DOHH2 (cell line): ENCODE measurements at regions not wholly inside any gene's neighbourhood (a gene's known extent, or its start where the extent isn't known, plus 50 kb on each side); places are given as distances from the start of the nearest gene placed in this dataset.

Source experiments
- H3F3A ChIP-seq: fragments of 200-600 bp; sonication (generic), shearing (Covaris generic); 2 replicates; pipeline ENCODE4 v1.6.0; 2016; ENCODE audit warnings: antibody characterized with exemption, mild to moderate bottlenecking; ENCODE audit not compliant: control insufficient read depth, insufficient read depth
- H3K27ac ChIP-seq: fragments of 200-600 bp; sonication (generic); 2 replicates; pipeline ENCODE4 v1.5.1; 2014; ENCODE audit warnings: low read depth, mild to moderate bottlenecking, low read length, moderate library complexity
- H3K27me3 ChIP-seq: fragments of 200-600 bp; sonication (generic); 2 replicates; pipeline ENCODE4 v1.6.1; 2014; ENCODE audit warnings: mild to moderate bottlenecking, low read length, mixed read lengths; ENCODE audit not compliant: control insufficient read depth
- H3K36me3 ChIP-seq: fragments of 200-600 bp; sonication (generic); 2 replicates; pipeline ENCODE4 v1.6.1; 2014; ENCODE audit warnings: mild to moderate bottlenecking, low read length, moderate library complexity, mixed read lengths; ENCODE audit not compliant: control insufficient read depth
- H3K4me1 ChIP-seq: fragments of 200-600 bp; sonication (generic); 2 replicates; pipeline ENCODE4 v1.6.1; 2014; ENCODE audit warnings: mild to moderate bottlenecking, low read length, mixed read lengths; ENCODE audit not compliant: control insufficient read depth
- H3K4me2 ChIP-seq: fragments of 200-600 bp; sonication (generic); 2 replicates; pipeline ENCODE4 v1.6.0; 2014; ENCODE audit warnings: mild to moderate bottlenecking, low read length, moderate library complexity
- H3K4me3 ChIP-seq: fragments of 200-600 bp; sonication (generic); 2 replicates; pipeline ENCODE4 v1.5.1; 2014; ENCODE audit warnings: mild to moderate bottlenecking, low read length, mixed read lengths
- H3K79me2 ChIP-seq: fragments of 200-600 bp; sonication (generic); 2 replicates; pipeline ENCODE4 v1.6.1; 2014; ENCODE audit warnings: mild to moderate bottlenecking, low read length, mixed read lengths; ENCODE audit not compliant: control insufficient read depth
- H3K9me2 ChIP-seq: fragments of 200-600 bp; sonication (generic); replicated peaks from 2 replicates; pipeline ENCODE4 v1.6.1; 2014; ENCODE audit warnings: mild to moderate bottlenecking, low read length, mixed read lengths; ENCODE audit not compliant: control insufficient read depth
- H3K9me3 ChIP-seq: fragments of 200-600 bp; sonication (generic); 2 replicates; pipeline ENCODE4 v1.6.1; 2014; ENCODE audit warnings: antibody characterized with exemption, low read length, mixed read lengths; ENCODE audit not compliant: control insufficient read depth, insufficient read depth
- H4K20me1 ChIP-seq: fragments of 200-600 bp; sonication (generic); 2 replicates; pipeline ENCODE4 v1.6.0; 2014; ENCODE audit warnings: low read depth, mild to moderate bottlenecking, antibody characterized with exemption, low read length, moderate library complexity; ENCODE audit not compliant: control insufficient read depth, insufficient read depth
- CTCF ChIP-seq: fragments of 200-600 bp; sonication (generic); IDR thresholded peaks from one replicate; pipeline ENCODE4 v1.5.1; 2014; ENCODE audit warnings: antibody characterized with exemption, mild to moderate bottlenecking, low read depth, low read length; ENCODE audit not compliant: poor library complexity, severe bottlenecking
- EZH2phosphoT487 ChIP-seq: fragments of 200-600 bp; sonication (generic); IDR thresholded peaks from 2 replicates; pipeline ENCODE4 v1.6.1; 2017; ENCODE audit warnings: borderline replicate concordance, mild to moderate bottlenecking, antibody characterized with exemption, low read length, moderate library complexity, mixed read lengths

- H3K4me2 ChIP-seq, result no peak overlapping the region
- no peak overlapping the region for H3K4me3 ChIP-seq
- H3K36me3 ChIP-seq, result no peaks in the 10 kb centered on the region
- H3F3A ChIP-seq, result no peaks in the 10 kb centered on the region
- no peaks in the 10 kb centered on the region for H4K20me1 ChIP-seq
- H3K4me1 ChIP-seq, result no peaks in the 10 kb centered on the region
- H3K79me2 ChIP-seq, result no peaks in the 10 kb centered on the region
- no peak overlapping the region for H3K27ac ChIP-seq
- no peaks in the 10 kb centered on the region for H3K9me2 ChIP-seq
- TF ChIP-seq CTCF, result no peak
- TF ChIP-seq EZH2phosphoT487, result no peak
- no peaks in the 10 kb centered on the region for H3K9me3 ChIP-seq
- no peaks in the 10 kb centered on the region for H3K27me3 ChIP-seq
These were observed 68.5 kb upstream of the SLC25A26 start for GRCh38 chr3:66152336-66152735.

- Histone ChIP-seq H3K4me2 (no peak overlapping the region), H3K4me1 (no peaks in the 10 kb centered on the region), H3K9me2 (no peaks in the 10 kb centered on the region), H3K27ac (no peak overlapping the region), H4K20me1 (no peaks in the 10 kb centered on the region), H3F3A (no peaks in the 10 kb centered on the region), H3K4me3 (no peak overlapping the region), H3K36me3 (no peaks in the 10 kb centered on the region), H3K79me2 (no peaks in the 10 kb centered on the region), H3K9me3 (no peaks in the 10 kb centered on the region), H3K27me3 (no peaks in the 10 kb centered on the region)
- no peak for TF ChIP-seq CTCF
- no peak for TF ChIP-seq EZH2phosphoT487
These were observed 69.8 kb upstream of the SLC25A26 start for GRCh38 chr3:66150977-66151376.

GRCh38 chr3:66149269-66149668, 71.5 kb upstream of the SLC25A26 start:
- Histone ChIP-seq H3K27ac (no peak overlapping the region), H4K20me1 (no peaks in the 10 kb centered on the region), H3K9me2 (no peaks in the 10 kb centered on the region), H3K4me1 (no peaks in the 10 kb centered on the region), H3F3A (no peaks in the 10 kb centered on the region), H3K79me2 (no peaks in the 10 kb centered on the region), H3K27me3 (no peaks in the 10 kb centered on the region), H3K4me3 (no peak overlapping the region), H3K9me3 (no peaks in the 10 kb centered on the region), H3K36me3 (no peaks in the 10 kb centered on the region), H3K4me2 (no peak overlapping the region)
- no peak for TF ChIP-seq CTCF
- no peak for TF ChIP-seq EZH2phosphoT487

GRCh38 chr3:66145408-66145733, 75.4 kb upstream of the SLC25A26 start:
- Histone ChIP-seq H3K4me1 (no peaks in the 10 kb centered on the region), H3K9me2 (no peaks in the 10 kb centered on the region), H4K20me1 (no peaks in the 10 kb centered on the region), H3K27ac (no peak overlapping the region), H3K4me2 (no peak overlapping the region), H3K79me2 (no peaks in the 10 kb centered on the region), H3K9me3 (no peaks in the 10 kb centered on the region), H3F3A (no peaks in the 10 kb centered on the region), H3K4me3 (no peak overlapping the region), H3K36me3 (no peaks in the 10 kb centered on the region), H3K27me3 (no peaks in the 10 kb centered on the region)
- TF ChIP-seq EZH2phosphoT487 (no peak), CTCF (no peak)
